ENCODE measurements at regions not wholly inside any gene's neighbourhood (a gene's known extent, or its start where the extent isn't known, plus 50 kb on each side); places are given as distances from the start of the nearest gene placed in this dataset.
"Not testable (repeated sequence)": the region's sequence is repeated elsewhere in the genome, so short reads cannot be mapped to it uniquely, and the experiment has no call there.

DNA sequence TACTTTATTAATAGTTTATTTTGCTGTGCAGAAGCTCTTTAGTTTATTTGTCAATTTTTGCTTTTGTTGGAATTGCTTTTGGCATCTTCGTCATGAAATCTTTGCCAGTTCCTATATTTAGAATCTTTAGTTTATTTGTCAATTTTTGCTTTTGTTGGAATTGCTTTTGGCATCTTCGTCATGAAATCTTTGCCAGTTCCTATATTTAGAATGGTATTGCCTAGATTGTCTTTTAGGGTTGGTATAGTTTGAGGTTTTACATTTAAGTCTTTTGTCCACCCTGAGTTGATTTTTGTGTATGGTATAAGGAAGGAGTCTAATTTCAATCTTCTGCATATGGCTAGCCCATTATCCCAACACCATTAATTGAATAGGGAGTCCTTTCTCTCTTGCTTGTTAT is 93.9 kb upstream of the TCF21 start:
- DNase-seq (ENCODE audit: low read depth): not testable (repeated sequence)

GRCh38 chr6:133796235-133796634 is 92.7 kb upstream of the TCF21 start:
- DNase-seq (ENCODE audit: low read depth): no peak

DNA sequence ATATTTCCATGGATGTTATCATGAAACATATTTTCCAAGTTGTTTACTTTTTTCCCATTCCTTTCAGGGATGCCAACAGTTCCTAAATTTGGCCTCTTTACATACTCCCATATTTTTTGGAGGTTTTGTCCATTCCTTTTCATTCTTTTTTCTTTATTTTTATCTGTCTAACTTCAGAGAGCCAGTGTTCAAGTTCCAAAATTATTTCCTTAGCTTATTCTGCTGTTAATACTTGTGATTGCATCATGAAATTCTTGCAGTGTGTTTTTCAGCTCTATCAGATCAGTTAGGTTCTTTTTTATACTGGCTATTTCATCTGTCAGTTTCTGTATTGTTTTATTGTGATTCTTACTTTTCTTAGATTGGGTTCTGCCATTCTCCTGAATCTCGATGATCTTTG is 89.9 kb upstream of the TCF21 start:
- DNase-seq (ENCODE audit: low read depth): no peak

- DNase-seq (ENCODE audit: low read depth): no peak
Measured at GRCh38 chr6:133802861-133803260, 86.1 kb upstream of the TCF21 start.

- no peak for DNase-seq (ENCODE audit: low read depth)
Measured at GRCh38 chr6:133804265-133804664, 84.6 kb upstream of the TCF21 start.

DNA sequence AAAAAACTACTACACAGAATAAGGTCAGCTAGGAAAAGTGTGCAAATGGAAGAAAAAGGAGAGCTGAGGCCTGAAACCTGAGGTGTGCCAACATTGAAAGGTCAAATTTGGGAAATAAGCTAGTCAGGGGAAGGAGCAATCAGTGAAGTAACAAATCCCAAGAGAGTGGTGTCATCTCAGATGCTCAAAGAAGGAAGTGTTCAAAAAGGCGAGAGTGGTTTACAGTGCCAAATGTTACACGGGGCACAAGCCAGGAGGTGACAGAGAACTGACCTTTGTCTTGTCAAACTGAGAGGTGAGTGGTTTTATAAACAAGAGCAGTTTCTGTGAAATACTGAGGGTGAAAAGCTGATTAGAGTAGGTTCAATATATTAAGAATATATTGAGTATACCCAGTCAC is 83.0 kb upstream of the TCF21 start:
- no peak for DNase-seq (ENCODE audit: low read depth)

DNA sequence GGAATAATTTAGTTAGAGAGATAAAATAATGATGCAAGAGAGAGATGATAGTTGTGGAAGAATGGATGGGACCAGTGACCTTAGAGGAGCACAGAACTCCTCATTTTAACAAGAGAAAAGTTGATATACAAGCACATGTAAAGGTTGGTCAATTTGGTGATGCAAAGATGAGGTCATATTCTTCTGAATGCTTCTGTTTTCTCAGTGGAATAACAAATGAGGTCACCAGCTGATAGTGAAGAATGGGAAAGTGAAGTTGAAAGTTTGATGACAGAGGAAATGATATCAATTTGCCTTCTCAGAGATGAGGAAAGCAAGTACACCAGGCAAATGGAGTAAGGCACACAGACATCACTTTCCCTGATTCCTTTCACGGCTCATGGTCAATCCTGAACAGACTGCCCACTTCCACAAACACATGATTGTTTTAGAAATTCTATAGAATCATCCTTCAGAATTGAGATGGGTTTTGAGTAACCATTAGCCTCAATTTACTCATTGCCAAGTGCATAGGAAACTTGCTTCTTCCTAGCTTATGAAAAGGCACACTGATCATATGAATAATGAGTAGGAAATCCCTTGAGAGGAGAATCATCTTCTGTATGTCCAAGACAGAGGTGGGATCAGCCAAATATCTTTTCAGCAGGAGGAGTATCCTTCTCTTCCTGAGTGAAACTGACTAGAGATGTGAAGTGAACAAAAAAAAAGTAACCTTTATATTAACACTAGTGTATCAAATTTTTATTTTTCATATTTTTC is 82.4 kb upstream of the TCF21 start:
- no peak for DNase-seq (ENCODE audit: low read depth)

- no peak for DNase-seq (ENCODE audit: low read depth)
Measured at GRCh38 chr6:133807501-133807900, 81.4 kb upstream of the TCF21 start.

DNA sequence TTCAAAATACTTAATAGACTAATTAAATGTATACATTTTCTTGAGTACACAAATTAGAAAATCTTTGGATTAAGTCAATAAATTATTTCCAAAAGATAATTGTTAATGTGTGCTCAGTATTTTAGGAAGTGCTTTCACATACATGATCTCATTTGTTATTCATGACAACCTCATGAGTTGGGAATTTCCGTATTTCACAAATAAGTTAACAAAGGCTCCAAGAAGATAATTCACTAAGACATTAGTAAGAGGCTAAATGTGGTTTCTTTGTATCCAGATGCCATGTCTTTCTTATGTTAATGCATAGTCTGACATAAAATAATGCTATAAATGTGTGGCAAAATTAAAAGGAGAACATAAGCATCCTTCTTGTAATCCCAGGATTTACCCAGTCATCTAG is 79.5 kb upstream of the TCF21 start:
- DNase-seq (ENCODE audit: low read depth): no peak

DNA sequence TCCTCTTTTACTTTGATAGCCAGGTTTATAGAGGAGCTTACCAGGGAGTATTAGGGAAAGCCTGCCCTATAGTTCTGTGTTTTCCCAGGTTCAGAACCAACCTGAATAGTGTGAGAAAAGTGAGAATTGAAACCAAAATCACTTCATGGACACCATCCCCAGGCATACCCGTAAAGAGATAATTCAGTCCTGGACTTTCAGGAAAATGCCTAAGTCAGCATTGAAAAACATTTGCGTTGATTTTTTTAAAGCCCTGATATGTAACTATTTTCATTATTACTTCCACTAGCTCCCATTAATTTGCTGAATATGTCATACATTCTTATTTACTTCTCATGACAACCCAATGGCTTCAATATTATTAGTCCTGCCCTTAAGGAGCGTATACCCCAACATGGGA is 77.4 kb upstream of the TCF21 start:
- no peak for DNase-seq (ENCODE audit: low read depth)

GRCh38 chr6:133812446-133812845 is 76.5 kb upstream of the TCF21 start:
- not testable (repeated sequence) for DNase-seq (ENCODE audit: low read depth)

DNA sequence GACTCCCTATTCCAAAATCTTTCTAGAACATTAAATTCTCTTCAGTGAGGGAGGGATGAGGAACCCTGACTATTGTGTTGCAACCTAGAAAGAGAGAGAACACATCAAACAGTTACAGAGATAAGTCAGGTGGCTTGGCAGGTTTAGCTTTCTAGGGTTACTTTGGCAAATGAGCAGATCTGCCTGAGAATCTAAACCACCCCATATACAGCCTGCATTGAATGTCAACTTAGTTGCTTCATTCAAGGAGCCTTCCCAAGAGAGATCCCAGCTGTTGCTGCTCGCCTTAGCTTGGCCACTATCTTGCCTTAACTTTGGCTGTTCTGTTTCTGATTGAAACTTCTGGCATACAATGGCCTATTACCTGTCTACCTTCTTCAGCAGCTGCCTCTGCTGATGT is 74.7 kb upstream of the TCF21 start:
- DNase-seq (ENCODE audit: low read depth): no peak

GRCh38 chr6:133814797-133815196 is 74.1 kb upstream of the TCF21 start:
- DNase-seq (ENCODE audit: low read depth): no peak

DNA sequence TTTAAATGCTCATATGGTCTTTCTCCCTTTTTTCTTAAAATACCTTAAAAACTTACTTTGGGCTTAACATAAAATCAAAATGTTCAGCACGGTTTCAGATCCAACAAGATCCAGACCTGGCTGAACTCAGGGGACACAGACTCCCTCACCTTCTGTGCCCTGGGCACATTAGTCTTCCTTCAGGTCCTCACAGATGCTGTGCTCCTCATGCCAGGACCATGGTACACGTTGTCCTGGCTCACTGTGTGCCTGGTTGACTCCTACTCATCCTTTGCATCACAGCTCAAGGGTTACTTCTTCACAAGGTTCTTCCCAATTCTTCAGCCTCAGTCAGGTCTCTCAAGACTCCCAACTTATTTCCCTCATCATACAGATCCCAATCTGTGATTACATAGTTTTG is 73.6 kb upstream of the TCF21 start:
- no peak for DNase-seq (ENCODE audit: low read depth)

DNA sequence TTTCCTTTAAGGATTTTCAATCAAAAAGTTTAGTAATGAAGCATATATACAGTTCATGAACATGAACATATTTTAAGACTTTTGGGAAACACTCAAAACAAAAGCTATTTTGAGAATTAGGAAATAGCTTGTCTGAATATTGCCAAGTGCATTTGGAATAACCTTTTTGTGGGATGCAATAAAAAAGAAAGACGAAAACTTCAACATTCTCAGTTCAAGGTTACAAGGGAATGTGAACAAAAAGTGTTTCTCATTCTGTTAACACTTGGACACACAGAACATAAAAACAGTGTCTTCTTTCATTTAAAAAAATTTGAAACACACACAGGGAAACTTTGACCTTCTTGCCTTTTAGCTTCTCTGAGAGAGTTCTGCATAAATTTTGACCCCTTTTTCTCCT is 72.7 kb upstream of the TCF21 start:
- DNase-seq (ENCODE audit: low read depth): no peak

- peak; percentile 18 for DNase-seq (ENCODE audit: low read depth)
Measured at GRCh38 chr6:133817460-133818047, 71.4 kb upstream of the TCF21 start.

DNA sequence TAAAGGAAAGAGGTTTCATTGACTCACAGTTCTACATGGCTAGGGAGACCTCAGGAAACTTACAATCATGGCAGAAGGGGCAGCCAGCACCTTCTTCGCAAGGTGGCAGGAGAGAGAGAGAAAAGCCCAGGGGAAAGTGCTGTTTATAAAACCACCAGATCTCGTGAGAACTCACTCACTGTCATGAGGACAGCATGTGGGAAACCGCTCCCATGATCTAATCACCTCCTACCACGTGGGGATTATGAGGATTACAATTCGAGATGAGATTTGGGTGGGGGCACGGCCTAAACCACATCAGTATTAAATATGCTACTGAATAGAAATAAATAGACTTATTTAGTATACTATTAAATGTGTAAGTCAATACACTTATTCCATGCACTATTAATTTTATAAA is 70.6 kb upstream of the TCF21 start:
- DNase-seq (ENCODE audit: low read depth): no peak

DNA sequence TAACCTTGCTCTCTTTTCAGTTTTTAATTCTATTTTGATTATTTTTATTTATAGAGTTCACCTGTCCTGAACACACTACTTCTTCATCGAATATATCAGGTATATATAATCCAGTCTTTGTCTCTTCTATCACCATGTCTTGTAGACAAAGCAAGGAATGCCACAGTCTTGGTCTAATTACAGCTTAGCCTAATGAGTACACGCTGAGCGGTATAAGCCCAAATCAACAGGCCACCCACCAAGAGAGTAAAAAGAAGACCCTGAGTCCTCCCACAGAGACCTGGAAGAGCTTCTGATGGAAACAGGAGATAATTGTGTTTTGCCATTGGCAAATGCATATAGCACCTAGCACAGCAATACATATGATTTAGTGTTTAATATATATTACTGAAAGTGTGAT is 68.7 kb upstream of the TCF21 start:
- no peak for DNase-seq (ENCODE audit: low read depth)

DNA sequence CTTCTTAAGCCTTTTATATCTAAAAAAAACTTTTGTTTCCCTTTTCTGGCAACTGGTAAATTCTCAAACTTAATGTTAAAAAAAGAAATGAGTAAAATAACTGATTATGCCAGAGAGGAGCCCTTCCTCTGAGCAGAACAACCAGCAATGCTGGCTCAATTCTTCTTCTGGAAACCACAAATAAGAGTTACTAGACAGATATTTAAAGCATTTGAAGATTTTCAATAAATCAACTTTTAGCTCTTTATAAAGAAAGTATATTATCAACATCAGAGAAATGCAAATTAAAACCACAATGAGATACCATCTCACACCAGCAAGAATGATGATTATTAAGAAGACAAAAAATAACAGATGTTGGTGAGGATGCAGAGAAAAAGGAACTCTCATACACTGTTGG is 61.1 kb upstream of the TCF21 start:
- no peak for DNase-seq (ENCODE audit: low read depth)

- DNase-seq (ENCODE audit: low read depth): no peak
Measured at GRCh38 chr6:133833949-133834359, 55.0 kb upstream of the TCF21 start.

DNA sequence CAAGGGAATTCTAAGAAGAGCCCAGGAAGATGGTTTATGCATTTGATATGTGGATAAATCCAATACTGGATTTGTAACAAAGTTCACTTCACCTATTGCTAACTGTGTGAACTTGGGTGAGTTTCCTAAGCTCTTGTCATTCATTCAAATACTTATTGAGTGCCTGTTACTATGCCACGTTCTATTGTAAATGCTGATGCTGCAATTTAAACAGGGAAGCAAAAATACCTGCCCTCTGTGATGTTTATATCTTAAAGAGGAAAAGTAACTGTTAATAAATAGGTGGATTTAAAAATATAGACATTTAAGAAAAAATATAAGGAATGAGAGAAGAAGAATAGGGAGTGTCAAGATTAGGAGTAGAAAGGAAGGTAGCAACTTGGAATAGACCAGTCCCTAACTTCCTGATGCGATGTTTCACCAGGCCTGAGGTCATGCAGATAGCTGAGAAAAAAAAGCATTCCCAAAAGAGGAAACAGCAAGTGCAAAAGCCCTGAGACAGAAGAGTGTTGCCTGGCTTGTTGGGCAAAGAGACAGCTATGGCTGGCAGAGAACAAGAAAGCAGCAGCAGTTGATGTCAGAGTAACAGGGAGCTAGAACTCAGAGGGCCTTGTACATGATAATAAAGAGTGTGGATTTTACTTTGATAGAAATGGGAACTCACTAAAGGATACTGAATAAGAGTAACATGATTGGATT is 54.3 kb upstream of the TCF21 start:
- no peak for DNase-seq (ENCODE audit: low read depth)

DNA sequence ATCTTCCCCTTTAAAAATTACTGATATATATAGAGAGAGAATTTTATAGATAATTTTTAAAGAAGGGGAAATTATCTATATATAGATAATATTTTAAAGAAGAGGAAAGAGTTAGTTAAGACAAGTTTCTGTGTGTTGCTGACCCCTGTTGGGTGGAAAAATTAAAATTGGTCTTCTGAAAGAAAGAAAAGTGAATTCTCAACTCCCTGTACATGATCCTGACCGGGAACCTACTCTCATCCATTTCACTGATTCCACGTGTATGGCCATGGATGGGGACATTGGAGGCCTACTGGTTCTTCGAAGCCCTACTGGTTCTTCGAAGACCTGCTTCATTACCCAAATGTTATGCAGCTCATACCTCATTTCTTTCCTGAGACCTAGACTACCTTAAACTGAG is 53.0 kb upstream of the TCF21 start:
- no peak for DNase-seq (ENCODE audit: low read depth)

GRCh38 chr6:133837801-133838349 is 51.0 kb upstream of the TCF21 start:
- peak; percentile 7 for DNase-seq (ENCODE audit: low read depth)

All from stimulated activated CD8-positive, alpha-beta memory T cell treated with anti-CD3 and anti-CD28 coated beads, Interleukin-15, amount 100 ng/mL, for 1 hour (primary cell).